ENCODE measurements at regions not wholly inside any gene's neighbourhood (a gene's known extent, or its start where the extent isn't known, plus 50 kb on each side); places are given as distances from the start of the nearest gene placed in this dataset.

- TF ChIP-seq ZFX (IDR thresholded peaks at IDR 0.05) (no peak), CTCF (conservative IDR thresholded peaks at IDR 0.05) (no peak)
- no peak overlapping the region for H3K27ac ChIP-seq
Observed at GRCh38 chr5:58122157-58122556, 337.7 kb downstream of the PLK2 start.

- TF ChIP-seq CTCF (conservative IDR thresholded peaks at IDR 0.05) (no peak), ZFX (IDR thresholded peaks at IDR 0.05) (no peak)
Observed at GRCh38 chr5:58121391-58121790, 338.5 kb downstream of the PLK2 start.

DNA sequence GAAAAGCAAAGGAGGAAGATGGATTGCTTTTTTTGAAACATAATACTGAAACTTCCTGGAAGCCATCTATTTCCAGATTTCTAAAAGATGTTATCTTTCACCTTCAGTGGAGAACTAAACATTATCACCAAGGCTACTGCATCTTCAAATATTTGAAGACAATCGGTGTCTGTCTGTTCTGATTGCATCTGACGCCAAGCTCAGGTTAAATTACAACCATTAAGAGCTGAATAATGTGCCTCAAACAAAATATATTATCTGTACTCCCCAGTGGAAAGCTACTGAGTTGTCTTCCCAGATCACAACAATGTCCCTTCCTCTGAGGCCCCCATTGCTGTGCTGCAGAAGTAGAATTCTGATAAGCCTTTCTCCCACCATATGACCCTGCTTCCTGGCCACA is 342.3 kb downstream of the PLK2 start:
- TF ChIP-seq ZFX (IDR thresholded peaks at IDR 0.05): no peak
- no peak overlapping the region for H3K27ac ChIP-seq

More at GRCh38 chr5:58121391-58121790, 338.5 kb downstream of the PLK2 start:
- H3K27ac ChIP-seq: no peak overlapping the region

DNA sequence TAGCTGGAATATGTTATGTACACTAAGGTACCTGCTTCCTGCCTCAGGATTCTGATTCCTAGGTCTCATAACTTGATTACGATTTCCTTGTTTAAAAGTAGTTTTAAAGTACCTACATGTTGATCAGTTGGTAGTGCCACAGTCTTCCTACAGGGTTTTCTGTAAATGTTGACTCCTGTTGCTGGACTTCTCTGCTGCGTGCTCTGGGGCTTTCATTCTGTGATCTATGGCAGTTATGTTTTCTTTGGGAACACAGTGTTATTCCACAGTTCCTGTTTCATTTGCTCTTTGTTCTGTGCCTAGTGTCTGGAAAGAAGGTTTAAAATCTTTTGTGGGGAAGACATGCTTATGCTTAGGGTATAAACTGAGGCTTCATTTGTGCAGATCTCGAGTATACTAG is 343.5 kb downstream of the PLK2 start:
- H3K27ac ChIP-seq: no peak overlapping the region
- no peak for TF ChIP-seq CTCF (conservative IDR thresholded peaks at IDR 0.05)
- TF ChIP-seq ZFX (IDR thresholded peaks at IDR 0.05): no peak

DNA sequence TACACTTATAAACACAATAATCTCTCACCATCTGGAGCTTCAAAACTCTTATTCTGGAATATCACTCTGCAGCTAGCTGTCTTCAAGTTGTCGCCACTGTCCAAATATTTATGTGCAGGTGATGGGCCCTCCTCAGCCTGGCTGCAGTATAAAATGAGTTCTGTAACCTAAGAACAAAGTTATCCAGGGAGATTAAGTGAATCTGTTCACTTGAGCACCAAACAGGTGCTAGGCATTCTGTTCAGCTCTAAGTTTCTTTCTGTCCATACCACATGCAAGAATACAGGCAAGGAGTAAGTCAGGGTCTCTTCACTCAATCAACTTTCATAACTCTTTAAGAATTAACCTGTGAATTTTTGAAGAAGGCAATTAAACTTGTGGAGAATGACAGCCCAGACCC is 344.1 kb downstream of the PLK2 start:
- TF ChIP-seq CTCF (conservative IDR thresholded peaks at IDR 0.05): no peak
- TF ChIP-seq ZFX (IDR thresholded peaks at IDR 0.05): no peak

DNA sequence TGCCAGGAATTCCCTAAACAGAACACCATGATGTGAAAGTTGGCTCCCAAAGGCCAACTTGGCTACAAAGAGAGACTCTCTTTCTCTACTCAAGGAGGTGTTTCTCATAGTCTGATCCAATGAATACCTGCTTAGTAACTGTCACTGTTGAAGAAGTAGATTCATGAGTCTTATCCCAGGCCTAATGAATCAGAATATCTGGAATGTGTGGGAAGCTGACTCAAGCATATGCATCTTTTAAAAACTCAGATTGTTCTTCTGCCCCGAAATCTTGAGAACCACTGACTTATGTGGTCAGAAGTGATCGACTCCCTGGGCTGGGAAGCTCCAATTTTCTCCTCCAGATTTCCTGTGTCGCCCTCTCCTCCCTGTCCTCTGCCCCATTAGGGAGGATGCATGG is 345.6 kb downstream of the PLK2 start:
- H3K27ac ChIP-seq: no peak overlapping the region
- TF ChIP-seq CTCF (conservative IDR thresholded peaks at IDR 0.05) (no peak), ZFX (IDR thresholded peaks at IDR 0.05) (no peak)

More for the DNA sequence above, 344.1 kb downstream of the PLK2 start:
- H3K27ac ChIP-seq: no peak overlapping the region

DNA sequence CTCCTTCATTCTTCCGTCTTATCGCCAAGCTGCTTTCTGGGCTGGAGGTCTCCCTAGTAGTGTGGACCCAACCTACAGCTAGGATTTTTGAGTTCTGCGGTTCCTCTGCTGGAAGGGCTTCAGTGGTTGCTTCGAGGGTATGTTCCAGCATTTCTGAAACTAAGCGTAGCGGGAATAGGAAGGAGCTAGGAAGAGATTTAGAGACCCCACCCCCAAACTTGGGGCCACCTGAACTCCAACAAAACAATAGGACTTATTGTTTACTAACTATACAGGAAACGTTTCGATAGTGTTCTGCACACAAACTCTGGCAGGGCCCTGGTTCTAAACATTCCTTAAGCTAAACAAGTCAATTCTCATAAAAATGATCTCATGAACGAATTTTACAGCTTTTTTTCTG is 346.7 kb downstream of the PLK2 start:
- TF ChIP-seq ZFX (IDR thresholded peaks at IDR 0.05) (no peak), CTCF (conservative IDR thresholded peaks at IDR 0.05) (no peak)
- no peak overlapping the region for H3K27ac ChIP-seq

GRCh38 chr5:58108511-58108910 is 351.4 kb downstream of the PLK2 start:
- TF ChIP-seq CTCF (conservative IDR thresholded peaks at IDR 0.05) (no peak), ZFX (IDR thresholded peaks at IDR 0.05) (no peak)
- no peak overlapping the region for H3K27ac ChIP-seq
